ENCODE measurements at regions not wholly inside any gene's neighbourhood (a gene's known extent, or its start where the extent isn't known, plus 50 kb on each side); places are given as distances from the start of the nearest gene placed in this dataset.

DNA sequence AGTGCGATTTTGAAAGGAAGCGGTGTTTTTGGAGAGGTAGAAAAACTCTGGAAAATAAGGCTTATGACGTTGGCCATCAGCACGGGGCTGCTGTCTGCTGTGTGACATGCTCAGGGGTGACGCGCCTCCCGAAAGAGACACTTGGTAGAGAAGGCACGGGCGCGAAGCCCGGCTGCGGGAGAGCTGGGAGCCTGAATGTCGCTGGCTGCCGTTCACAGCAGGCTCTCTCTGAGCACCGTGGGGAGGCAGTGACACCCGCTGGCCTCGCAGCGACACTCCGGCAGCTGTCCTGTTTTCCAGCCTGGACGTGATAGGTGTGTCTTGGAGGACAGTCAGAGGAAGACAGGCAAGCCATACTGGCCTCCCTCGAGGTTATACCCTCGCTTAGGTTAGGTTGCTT is 759.1 kb upstream of the RBFOX1 start:
- H3K4me3 ChIP-seq, result no peak overlapping the region
- H3K9ac ChIP-seq (ENCODE audit: insufficient read length), result no peak overlapping the region
- no peak for TF ChIP-seq EZH2 (IDR thresholded peaks at IDR 0.05)
- no peak for TF ChIP-seq FOXP2 (optimal IDR thresholded peaks at IDR 0.05; ENCODE audit: control extremely low read depth, extremely low read length, insufficient read depth)
- TF ChIP-seq POLR2AphosphoS5 (IDR thresholded peaks at IDR 0.05; ENCODE audit: borderline replicate concordance, low read depth, low read length), result no peak
- no peak for DNase-seq (ENCODE audit: low read depth, low spot score)
- no peaks in the 10 kb centered on the region for H3K9me3 ChIP-seq (ENCODE audit: low read depth, low read length)
- H3K27ac ChIP-seq, result no peak overlapping the region
- no peaks in the 10 kb centered on the region for H3K36me3 ChIP-seq (ENCODE audit: insufficient read depth, low read length)

DNA sequence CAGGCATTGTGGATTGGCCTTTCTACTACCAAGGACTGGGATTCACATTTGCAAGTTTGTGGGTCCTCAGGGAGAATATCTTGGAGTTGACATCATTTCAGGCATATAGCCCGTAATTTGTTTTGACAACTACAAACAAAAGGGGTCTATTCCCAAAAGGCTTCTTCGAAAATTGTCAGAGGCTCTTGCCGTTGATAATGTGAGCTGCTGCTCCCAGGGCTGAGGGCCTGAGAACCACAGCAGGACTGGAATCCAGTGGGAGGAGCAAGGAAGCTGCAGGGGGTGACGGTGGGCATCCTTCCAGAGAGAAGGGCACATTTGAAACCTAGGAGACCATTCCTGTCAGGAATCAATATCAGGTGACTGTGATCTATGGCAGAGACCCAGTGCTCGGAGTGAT is 761.6 kb upstream of the RBFOX1 start:
- Histone ChIP-seq H3K36me3 (ENCODE audit: insufficient read depth, low read length) (no peaks in the 10 kb centered on the region), H3K4me3 (no peak overlapping the region), H3K27ac (no peak overlapping the region), H3K9ac (ENCODE audit: insufficient read length) (no peak overlapping the region), H3K9me3 (ENCODE audit: low read depth, low read length) (no peaks in the 10 kb centered on the region)
- DNase-seq (ENCODE audit: low read depth, low spot score), result no peak
- TF ChIP-seq EZH2 (IDR thresholded peaks at IDR 0.05) (no peak), POLR2AphosphoS5 (IDR thresholded peaks at IDR 0.05; ENCODE audit: borderline replicate concordance, low read depth, low read length) (no peak), FOXP2 (optimal IDR thresholded peaks at IDR 0.05; ENCODE audit: control extremely low read depth, extremely low read length, insufficient read depth) (no peak)

DNA sequence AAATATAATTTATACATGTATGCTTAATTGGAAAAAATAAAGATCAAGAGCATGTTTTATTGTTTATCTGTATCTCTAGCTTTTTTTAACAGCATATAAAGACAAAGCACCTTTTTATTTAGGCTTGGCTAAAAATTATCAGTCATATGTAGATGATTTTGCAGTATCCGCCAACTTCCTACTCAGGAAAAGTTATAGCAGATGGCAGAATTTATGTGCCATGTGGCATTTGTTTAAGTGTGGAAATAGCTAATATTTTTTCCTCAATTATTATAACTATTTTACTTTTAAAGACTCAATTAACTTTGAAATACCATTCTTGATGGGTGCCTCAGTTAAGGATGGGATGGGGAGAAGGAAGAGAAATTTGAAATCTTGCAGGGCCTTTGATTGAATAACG is 762.1 kb upstream of the RBFOX1 start:
- Histone ChIP-seq H3K36me3 (ENCODE audit: insufficient read depth, low read length) (no peaks in the 10 kb centered on the region), H3K27ac (no peak overlapping the region), H3K4me3 (no peak overlapping the region), H3K9ac (ENCODE audit: insufficient read length) (no peak overlapping the region), H3K9me3 (ENCODE audit: low read depth, low read length) (no peaks in the 10 kb centered on the region)
- TF ChIP-seq FOXP2 (optimal IDR thresholded peaks at IDR 0.05; ENCODE audit: control extremely low read depth, extremely low read length, insufficient read depth), result no peak
- TF ChIP-seq POLR2AphosphoS5 (IDR thresholded peaks at IDR 0.05; ENCODE audit: borderline replicate concordance, low read depth, low read length), result no peak
- TF ChIP-seq EZH2 (IDR thresholded peaks at IDR 0.05), result no peak
- DNase-seq (ENCODE audit: low read depth, low spot score), result no peak

- no peak overlapping the region for H3K9ac ChIP-seq (ENCODE audit: insufficient read length)
- no peak overlapping the region for H3K27ac ChIP-seq
- no peaks in the 10 kb centered on the region for H3K9me3 ChIP-seq (ENCODE audit: low read depth, low read length)
- TF ChIP-seq FOXP2 (optimal IDR thresholded peaks at IDR 0.05; ENCODE audit: control extremely low read depth, extremely low read length, insufficient read depth), result no peak
- TF ChIP-seq POLR2AphosphoS5 (IDR thresholded peaks at IDR 0.05; ENCODE audit: borderline replicate concordance, low read depth, low read length), result no peak
- no peak for TF ChIP-seq EZH2 (IDR thresholded peaks at IDR 0.05)
- H3K36me3 ChIP-seq (ENCODE audit: insufficient read depth, low read length), result no peaks in the 10 kb centered on the region
- H3K4me3 ChIP-seq, result no peak overlapping the region
- DNase-seq (ENCODE audit: low read depth, low spot score), result no peak
Measured at GRCh38 chr16:6562986-6563385, 769.7 kb upstream of the RBFOX1 start.

DNA sequence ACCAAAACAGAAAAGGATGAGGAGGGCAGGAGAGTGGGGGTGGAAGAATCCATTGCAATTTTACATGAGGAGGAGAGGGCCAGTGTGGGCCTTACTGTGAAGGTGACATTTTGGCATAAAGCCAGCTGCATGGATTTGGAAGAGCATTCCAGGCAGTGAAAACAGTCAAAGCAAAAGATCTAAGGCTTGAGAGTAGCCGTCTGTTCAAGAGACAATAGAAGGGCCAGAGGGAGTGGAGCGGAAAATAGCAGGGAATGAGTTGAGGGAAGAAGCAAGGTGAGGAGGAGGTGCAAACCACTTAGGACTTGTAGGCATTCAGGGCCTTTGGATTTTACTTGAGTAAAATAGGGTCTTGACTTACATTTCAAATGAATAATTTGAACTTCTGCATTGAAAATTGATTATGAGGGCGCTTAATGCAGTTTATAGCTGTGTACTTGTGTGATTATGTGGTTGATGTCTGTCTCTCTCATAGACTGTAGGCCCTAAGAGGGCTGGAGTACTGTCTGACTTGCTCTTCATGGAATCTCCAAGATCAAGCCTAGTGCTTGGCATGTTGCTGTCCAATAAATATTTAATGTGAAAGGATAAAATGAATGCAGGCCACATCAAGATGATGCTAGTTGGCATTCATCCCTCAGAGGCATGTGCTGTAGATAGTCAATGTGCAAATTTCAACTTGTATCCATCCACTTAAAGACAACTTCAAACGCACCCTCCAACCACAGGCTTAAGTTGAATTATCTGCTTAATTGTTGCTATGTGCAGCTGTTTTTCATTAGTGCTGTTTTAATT is 772.1 kb upstream of the RBFOX1 start:
- Histone ChIP-seq H3K36me3 (ENCODE audit: insufficient read depth, low read length) (no peaks in the 10 kb centered on the region), H3K27ac (no peak overlapping the region), H3K9me3 (ENCODE audit: low read depth, low read length) (no peaks in the 10 kb centered on the region), H3K9ac (ENCODE audit: insufficient read length) (no peak overlapping the region), H3K4me3 (no peak overlapping the region)
- no peak for DNase-seq (ENCODE audit: low read depth, low spot score)
- no peak for TF ChIP-seq POLR2AphosphoS5 (IDR thresholded peaks at IDR 0.05; ENCODE audit: borderline replicate concordance, low read depth, low read length)

- DNase-seq (ENCODE audit: low read depth, low spot score), result no peak
- Histone ChIP-seq H3K9ac (ENCODE audit: insufficient read length) (no peak overlapping the region), H3K27ac (no peak overlapping the region), H3K9me3 (ENCODE audit: low read depth, low read length) (no peaks in the 10 kb centered on the region), H3K4me3 (no peak overlapping the region), H3K36me3 (ENCODE audit: insufficient read depth, low read length) (no peaks in the 10 kb centered on the region)
- TF ChIP-seq POLR2AphosphoS5 (IDR thresholded peaks at IDR 0.05; ENCODE audit: borderline replicate concordance, low read depth, low read length) (no peak), FOXP2 (optimal IDR thresholded peaks at IDR 0.05; ENCODE audit: control extremely low read depth, extremely low read length, insufficient read depth) (no peak), EZH2 (IDR thresholded peaks at IDR 0.05) (no peak)
Measured at GRCh38 chr16:6558661-6559060, 774.0 kb upstream of the RBFOX1 start.

DNA sequence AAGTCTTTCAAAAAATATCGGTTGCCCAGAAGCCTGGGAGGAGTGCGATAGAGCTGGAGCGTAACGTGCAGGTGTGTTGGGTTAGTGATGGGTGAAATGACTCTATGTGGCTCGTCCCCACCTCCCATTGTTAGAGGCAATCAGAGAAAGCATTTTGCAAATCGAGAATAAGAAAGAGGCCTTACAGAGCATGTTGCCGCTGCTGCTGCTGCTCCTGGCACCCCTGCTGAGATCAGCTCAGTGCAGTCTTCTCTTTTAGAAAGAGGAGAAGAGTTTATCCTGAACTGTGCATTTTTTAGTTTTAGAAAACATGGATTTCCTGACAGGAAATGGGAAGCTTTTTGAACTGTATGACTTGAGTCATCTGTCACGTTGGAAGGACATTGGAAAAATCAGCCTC is 774.5 kb upstream of the RBFOX1 start:
- no peak for DNase-seq (ENCODE audit: low read depth, low spot score)
- Histone ChIP-seq H3K36me3 (ENCODE audit: insufficient read depth, low read length) (no peaks in the 10 kb centered on the region), H3K9me3 (ENCODE audit: low read depth, low read length) (no peaks in the 10 kb centered on the region), H3K27ac (no peak overlapping the region), H3K4me3 (no peak overlapping the region), H3K9ac (ENCODE audit: insufficient read length) (no peak overlapping the region)
- TF ChIP-seq EZH2 (IDR thresholded peaks at IDR 0.05) (no peak), FOXP2 (optimal IDR thresholded peaks at IDR 0.05; ENCODE audit: control extremely low read depth, extremely low read length, insufficient read depth) (no peak), POLR2AphosphoS5 (IDR thresholded peaks at IDR 0.05; ENCODE audit: borderline replicate concordance, low read depth, low read length) (no peak)

DNA sequence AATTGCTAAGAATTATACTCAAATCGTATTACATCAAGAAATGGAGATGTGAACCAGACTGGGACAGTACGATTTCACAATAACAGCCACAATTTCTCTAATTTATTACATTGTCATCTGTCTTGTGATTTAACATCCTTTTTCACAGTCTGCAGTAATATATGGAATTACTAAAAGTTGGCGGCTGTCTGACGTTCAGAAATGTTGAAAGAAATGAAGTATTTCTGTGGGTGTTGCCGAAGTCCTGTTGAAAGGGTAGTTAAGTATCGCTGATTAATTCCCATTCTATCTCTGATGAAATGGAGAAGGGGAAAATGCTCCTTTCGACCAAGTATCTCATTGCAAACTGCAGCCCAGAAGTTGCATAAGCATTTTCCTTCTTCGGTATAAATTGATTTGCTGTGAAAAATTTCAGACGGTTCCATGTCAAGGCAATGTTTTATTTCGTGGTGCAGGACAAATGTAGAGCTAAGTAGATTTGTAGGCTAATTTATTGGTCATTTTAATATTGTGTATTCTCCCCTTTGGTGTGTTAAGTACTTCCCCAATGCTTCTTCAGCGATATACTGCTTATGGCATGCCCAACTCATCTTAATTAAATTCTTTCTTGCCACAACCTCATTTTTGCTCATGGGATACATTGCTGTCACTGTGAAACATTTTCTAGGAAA is 775.2 kb upstream of the RBFOX1 start:
- Histone ChIP-seq H3K9ac (ENCODE audit: insufficient read length) (no peak overlapping the region), H3K4me3 (no peak overlapping the region), H3K36me3 (ENCODE audit: insufficient read depth, low read length) (no peaks in the 10 kb centered on the region), H3K27ac (no peak overlapping the region), H3K9me3 (ENCODE audit: low read depth, low read length) (no peaks in the 10 kb centered on the region)
- DNase-seq (ENCODE audit: low read depth, low spot score), result no peak
- TF ChIP-seq FOXP2 (optimal IDR thresholded peaks at IDR 0.05; ENCODE audit: control extremely low read depth, extremely low read length, insufficient read depth), result no peak

DNA sequence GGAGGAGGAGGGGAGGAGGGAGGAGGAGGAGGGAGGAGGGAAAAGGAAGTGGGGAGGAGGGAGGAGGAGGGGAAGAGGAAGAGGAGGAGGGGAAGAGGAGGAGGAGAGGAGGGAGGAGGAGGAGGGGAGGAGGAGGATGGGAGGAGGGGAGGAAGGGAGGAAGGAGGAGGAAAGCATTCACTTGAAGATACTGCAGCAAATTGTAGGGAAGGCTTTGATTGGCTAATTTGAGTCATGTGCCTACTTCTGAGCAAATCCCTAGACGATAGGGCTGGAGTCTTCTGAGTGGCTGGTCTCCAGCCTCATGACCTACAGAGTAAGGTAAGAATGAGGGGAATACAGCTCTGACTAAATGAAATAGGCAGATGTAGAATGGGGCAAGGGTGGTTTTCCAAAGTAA is 783.2 kb upstream of the RBFOX1 start:
- no peak overlapping the region for H3K4me3 ChIP-seq
- H3K36me3 ChIP-seq (ENCODE audit: insufficient read depth, low read length), result no peaks in the 10 kb centered on the region
- no peaks in the 10 kb centered on the region for H3K9me3 ChIP-seq (ENCODE audit: low read depth, low read length)
- H3K27ac ChIP-seq, result no peak overlapping the region
- H3K9ac ChIP-seq (ENCODE audit: insufficient read length), result no peak overlapping the region
- TF ChIP-seq EZH2 (IDR thresholded peaks at IDR 0.05), result no peak
- TF ChIP-seq FOXP2 (optimal IDR thresholded peaks at IDR 0.05; ENCODE audit: control extremely low read depth, extremely low read length, insufficient read depth), result no peak
- no peak for TF ChIP-seq POLR2AphosphoS5 (IDR thresholded peaks at IDR 0.05; ENCODE audit: borderline replicate concordance, low read depth, low read length)
- no peak for DNase-seq (ENCODE audit: low read depth, low spot score)

Data from SK-N-MC (cell line).